Activated CD4-positive, CD25-positive, alpha-beta regulatory T cell treated with anti-CD3 and anti-CD28 coated beads, Interleukin-2, amount 50 U/mL, for 24 hours (primary cell): ENCODE measurements at regions not wholly inside any gene's neighbourhood (a gene's known extent, or its start where the extent isn't known, plus 50 kb on each side); places are given as distances from the start of the nearest gene placed in this dataset.

ENCODE experiments used
- ATAC-seq, 2 donors: fragments of 150-1000 bp; cut with Tn5 transposase; one replicate each; pipeline ENCODE4 v1.10.0; 2021; ENCODE audit warnings: mild to moderate bottlenecking in 1 of 2, moderate library complexity in 1 of 2

DNA sequence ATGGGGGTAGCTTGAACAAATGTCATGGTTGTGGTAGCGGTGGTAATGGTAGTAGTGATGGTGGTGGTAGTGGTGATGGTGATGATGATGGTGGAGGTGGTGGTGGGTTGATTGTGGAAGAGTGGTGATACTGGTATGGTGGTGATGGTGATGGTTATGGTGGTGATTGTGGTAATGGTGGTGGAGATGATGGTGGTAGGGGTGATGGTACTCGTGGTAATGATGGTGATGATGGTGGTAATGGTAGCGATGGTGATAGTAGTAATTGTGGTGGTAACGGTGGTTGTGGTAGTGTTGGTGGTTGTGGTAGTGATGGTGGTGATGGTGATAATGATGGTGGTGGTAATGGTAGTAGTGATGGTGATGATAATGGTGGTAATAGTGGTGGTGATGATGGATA is 65.7 kb upstream of the SDK1 start:
- no peak for ATAC-seq

DNA sequence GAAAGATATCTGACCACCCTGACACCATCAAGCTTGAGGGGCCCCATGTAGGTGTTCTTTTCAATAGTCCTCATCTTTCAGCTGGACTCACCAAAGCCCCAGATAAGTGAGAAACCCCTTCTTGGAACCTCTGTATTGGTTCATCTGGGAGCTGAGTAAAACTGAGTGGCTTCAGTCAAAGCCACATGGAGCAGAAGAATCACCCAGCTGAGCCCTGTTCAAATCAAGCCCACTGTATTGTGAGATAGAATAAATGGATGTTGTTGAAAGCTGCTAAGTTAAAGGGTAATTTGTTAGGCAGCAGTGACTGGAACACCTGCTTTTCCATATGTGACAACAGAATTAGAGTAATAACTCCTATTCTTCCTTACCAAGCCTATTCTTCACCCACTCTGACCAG is 64.8 kb upstream of the SDK1 start:
- ATAC-seq = no peak

DNA sequence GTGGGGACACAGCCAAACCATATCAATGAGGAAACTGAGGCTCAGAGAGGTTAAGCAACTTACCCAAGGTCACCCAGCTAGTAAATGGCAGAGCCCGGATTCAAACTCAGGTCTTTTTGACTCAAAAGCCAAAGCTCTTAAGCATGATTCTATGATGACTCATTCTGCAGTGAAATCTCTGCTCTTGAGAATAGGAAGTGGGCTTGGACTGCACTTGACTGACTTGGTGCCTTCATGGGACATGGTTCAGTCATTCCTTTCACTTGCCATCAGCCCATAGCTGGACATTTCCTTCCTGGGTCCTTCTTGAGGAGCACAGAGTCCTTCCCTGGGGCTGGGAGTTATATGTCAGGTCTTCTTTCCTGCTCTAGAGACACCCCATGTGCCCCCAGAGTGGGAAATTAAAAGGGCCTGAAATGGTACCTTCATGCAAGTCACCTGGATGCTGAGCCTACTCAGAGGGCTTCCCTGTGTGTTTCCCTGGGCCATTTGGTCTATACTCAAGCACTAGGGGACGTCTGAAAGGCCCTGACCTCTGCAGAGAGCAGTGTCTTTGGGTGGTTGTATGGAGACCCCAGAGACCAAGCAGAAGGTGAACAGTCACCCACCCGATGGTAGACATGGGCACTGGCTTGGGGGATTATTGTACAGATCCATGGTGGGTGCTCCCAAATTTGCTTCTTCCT is 62.4 kb upstream of the SDK1 start:
- ATAC-seq = no peak

DNA sequence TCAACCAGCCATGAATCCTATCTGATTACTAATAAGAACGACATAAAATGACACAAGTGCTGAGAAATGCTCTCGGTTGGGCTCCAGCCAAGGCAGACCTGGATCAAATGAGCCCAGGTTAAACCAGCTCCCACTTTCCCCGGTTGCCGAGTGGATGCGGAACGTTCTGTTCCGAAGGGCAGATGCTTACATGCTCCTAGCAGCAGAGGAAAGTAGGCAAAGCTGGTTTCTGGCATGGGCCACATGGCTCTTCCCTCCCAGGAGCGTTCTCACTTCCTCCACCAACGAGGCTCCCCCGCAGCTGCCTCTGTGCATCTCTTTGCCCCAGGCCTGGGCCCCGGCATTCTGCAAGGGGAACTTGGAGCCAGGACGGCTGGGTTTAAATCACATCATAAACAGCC is 61.8 kb upstream of the SDK1 start:
- no peak for ATAC-seq

DNA sequence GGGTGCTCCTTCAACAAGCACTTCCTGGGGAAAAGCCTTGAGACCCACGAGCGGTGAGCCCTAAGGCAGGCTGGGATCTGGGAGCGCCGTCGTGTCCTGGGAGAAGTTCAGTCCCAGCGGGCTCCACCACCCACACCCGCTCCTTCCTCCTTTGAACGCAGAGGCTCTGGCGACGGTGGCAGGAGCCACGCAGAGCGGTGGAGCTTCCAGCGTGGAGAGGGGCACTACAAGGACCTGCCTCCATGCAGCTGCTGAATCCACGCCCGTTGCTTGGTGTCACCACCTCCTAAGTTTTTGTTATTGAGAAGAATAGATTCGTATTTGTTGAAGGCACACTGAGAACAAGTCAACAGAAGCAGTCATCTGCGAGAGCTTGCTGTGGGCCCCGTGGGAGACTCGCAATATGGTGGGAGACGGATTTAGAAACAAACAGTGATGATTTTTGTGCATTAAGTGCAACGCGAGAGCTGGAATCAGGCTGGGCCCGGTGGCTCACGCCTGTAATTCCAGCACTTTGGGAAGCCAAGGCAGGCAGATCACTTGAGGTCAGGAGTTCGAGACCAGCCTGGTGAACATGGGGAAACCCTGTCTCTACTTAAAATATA is 60.1 kb upstream of the SDK1 start:
- no peak for ATAC-seq

DNA sequence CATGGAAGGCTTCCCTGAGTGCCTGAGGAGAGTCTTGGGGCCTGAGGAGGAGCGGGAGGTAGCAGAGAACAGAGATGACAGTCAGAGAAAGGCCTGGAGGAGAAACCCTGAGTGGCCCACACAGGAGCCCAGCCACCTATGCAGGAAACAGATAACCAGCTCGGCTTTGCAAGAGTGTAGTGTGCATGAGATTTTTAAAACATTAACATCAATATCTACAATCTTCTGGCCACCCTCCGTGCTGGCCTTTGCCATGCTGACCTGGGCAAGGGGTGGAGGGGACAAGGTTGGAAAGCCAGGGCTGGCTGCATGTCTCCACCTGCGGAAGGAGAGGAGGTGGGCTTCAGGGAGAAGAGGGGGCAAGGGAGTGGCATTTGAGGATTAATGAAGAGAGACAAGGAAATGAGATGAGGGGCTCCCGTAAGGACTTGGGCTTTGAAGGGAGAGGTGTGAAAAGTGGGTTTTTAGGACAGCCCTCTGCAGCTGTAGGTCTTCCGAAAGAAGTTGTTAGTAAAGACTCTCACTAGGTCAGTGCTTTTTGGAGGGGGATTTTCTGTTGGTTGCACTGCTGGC is 59.3 kb upstream of the SDK1 start:
- no peak for ATAC-seq

DNA sequence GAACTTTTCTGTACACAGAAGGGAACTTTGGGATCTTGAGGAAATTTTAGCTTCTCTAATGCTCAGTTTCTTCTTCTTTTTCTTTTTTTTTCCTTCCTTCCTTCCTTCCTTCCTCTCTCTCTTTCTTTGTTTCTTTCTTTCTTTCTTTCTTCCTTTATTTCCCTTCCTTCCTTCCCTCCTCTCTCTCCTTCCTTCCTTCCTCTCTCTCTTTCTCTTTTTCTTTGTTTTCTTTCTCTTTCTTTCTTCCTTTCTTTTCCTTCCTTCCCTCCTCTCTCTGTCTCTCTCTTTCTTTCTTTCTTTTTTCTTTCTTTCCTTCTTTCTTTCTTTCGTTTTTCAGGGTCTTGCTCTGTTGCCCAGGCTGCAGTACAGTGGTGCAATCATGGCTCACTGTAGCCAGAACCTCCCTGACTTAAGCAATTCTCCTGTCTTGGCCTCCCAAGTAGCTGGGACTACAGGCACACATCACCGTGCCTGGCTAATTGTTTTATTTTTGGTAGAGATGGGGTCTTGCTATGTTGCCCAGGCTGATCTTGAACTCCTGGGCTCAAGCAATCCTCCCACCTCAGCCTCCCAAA is 58.6 kb upstream of the SDK1 start:
- no peak for ATAC-seq

DNA sequence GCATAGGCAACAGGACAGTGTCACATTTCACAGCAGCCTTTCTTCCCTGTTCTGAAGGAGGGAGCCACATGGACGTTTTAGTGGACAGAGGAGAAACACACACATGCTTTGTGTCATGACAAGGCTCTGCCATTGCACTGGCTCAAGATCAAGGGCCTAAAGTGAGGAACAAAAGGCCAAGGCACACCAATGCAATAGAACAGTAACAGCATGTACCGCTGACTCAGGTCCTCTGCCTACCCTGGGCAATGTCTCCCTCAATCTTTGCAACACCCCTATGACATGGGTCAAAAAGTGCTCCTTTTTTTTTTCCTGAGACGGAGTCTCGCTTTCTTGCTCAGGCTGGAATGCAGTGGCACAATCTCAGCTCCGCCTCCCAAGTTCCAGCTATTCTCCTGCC is 57.8 kb upstream of the SDK1 start:
- ATAC-seq = no peak

DNA sequence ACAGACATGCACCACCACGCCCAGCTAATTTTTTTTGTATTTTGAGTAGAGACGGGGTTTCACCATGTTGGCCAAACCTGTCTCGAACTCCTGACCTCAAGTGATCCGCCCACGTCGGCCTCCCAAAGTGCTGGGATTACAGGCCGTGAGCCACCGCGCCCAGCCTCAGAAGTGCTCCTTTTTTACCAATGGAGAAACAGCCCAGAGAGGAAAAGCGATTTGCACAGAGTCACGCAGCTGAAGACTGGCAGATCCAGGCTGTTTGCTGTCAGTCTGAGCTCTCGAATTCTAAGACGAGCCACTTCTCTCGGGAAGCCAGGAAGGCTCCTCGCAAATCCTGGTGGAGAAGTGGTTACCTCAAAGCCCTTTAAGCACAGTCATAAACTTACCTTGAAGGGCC is 57.4 kb upstream of the SDK1 start:
- no peak for ATAC-seq

DNA sequence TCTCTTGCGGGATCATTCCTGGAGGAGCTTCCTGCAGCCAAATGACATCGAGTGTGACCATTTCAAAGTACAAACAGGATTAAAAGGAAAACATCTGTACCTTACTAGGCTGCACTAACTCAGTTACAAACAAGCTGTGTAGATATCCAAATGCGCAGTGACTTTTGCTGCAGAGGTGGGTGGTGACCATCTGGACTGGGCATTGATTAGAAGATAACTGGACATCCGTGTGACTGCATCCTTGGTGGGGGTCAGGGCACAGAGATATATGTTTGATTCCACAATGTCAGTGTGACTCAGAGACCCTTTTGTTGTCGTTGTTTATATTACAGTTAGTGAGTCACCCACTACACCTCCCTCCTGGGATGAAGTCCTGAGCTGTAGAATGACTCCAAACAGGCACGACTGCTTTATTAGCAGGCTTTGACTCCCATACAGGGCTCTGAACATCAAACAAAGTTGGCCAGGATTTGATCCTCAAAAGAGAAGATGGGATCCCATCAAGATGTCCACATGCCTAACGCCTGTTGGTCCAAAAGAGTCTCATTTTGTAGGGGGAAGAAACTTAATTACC is 56.7 kb upstream of the SDK1 start:
- ATAC-seq = no peak

DNA sequence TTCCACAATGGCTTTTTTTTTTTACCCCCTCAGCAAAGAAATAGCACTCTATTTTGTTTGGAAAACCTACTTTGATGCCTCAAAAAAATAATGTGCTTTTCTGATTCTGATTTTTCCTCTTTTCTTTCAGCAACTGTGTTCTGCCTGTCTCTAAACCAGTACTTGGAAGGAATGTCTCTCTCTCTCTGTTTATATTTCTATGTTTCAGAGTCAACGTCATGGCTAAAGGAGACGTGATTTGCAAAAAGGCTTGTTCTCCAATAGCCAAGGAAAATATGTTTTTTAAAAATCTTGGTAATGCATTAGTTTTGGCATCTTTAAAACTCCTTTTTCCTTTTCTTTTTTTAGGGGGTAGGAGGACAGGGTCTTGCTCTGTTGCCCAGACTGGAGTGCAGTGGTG is 56.0 kb upstream of the SDK1 start:
- no peak for ATAC-seq

DNA sequence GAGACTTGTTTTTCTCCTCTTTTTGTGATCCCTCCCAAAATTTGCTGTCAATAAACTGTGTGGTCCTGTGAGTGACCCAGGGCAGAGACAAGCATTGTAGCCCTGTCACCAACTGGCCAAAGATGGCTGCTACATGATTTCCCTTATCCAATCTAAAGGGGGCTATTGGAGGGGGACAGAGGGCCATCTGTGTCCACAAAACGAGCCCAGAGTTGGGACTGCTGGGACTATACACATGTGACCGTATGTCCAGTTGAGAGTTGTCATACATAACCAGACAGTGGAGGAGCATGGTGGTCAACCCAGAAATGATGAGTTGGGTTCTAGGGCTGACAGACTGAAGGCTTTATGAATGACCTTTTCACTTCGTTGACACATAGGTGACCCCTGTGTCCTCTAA is 55.3 kb upstream of the SDK1 start:
- no peak for ATAC-seq

DNA sequence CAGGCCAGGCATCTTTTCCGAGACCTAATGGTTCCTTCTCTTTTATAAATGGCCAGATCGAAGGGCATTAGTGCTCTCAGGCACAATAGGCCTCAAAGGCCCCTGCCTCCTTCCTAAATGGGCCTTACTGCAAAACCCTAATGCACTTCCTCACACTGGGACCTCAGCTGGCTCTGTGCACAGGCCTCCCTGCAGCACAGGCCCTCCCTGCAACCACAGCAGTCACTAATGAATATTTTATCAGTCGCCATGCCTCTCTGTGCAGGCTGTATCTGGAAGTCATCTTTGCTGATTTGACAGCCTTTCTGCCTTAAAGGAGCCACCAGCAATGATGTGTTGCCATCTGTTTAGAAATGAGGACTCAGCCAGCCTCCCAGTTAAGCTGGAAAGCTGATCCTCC is 54.9 kb upstream of the SDK1 start:
- ATAC-seq = no peak

DNA sequence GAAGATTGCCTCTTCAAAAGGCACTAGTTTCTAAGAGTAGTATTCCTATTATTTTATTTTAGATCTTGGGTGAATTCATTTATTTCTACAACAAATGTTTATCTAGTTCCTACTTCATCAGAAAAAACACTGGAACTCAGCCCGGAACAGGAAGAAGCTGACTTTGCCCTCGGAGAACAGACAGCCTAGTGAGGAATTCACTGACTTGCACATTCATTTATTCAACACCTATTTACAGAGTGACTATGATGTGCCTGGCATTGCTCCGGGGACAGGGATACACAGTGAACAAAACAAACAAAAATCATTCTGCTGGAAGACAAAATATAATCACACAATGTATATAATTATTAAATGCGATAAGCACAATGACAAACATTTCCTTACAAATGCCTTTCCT is 54.4 kb upstream of the SDK1 start:
- ATAC-seq = no peak

DNA sequence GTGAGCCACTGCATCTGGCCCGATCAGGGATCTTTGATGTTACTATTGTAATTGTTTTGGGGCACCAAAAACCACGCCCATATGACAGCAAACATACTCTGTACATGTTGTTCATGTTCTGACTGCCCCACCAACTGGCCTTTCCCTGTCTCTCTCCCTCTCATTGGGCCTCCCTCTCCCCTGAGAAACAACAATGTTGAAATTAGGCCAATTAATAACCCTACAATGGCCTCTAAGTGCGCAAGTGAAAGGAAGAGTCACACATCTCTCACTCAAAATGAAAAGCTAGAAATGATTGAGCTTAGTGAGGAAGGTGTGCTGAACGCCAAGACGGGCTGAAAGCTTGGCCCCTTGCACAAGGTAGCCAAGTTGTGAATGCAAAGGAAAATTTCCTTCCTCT is 50.3 kb upstream of the SDK1 start:
- peak; percentile 32 to 33 for ATAC-seq
